Stimulated activated CD8-positive, alpha-beta memory T cell treated with anti-CD3 and anti-CD28 coated beads, Interleukin-12 subunit alpha, Interleukin-12 subunit beta, amount 100 ng/mL, for 24 hours (primary cell): ENCODE measurements at regions not wholly inside any gene's neighbourhood (a gene's known extent, or its start where the extent isn't known, plus 50 kb on each side); places are given as distances from the start of the nearest gene placed in this dataset.
"Not testable (repeated sequence)": the region's sequence is repeated elsewhere in the genome, so short reads cannot be mapped to it uniquely, and the experiment has no call there.

Experiments used
- DNase-seq: peaks from one replicate; pipeline ENCODE4 v3.0.0-alpha.2; 2020; ENCODE audit errors: extremely low read depth

- no peak for DNase-seq
Observed at GRCh38 chr21:31531967-31532366, 127.5 kb upstream of the SOD1 start.

- no peak for DNase-seq
Observed at GRCh38 chr21:31530897-31531705, 128.4 kb upstream of the SOD1 start.

GRCh38 chr21:31530364-31530763 is 129.1 kb upstream of the SOD1 start:
- DNase-seq: no peak

- no peak for DNase-seq
Observed at GRCh38 chr21:31529406-31529805, 130.1 kb upstream of the SOD1 start.

GRCh38 chr21:31526040-31526439 is 133.5 kb upstream of the SOD1 start:
- no peak for DNase-seq

GRCh38 chr21:31524140-31524539 is 135.4 kb upstream of the SOD1 start:
- no peak for DNase-seq

- no peak for DNase-seq
Observed at GRCh38 chr21:31521515-31521914, 138.0 kb upstream of the SOD1 start.

- no peak for DNase-seq
Observed at GRCh38 chr21:31520561-31521098, 138.9 kb upstream of the SOD1 start.

GRCh38 chr21:31518580-31518979 is 140.9 kb upstream of the SOD1 start:
- DNase-seq: no peak

- no peak for DNase-seq
Observed at GRCh38 chr21:31517664-31518414, 141.7 kb upstream of the SOD1 start.

GRCh38 chr21:31515253-31515652 is 144.2 kb upstream of the SOD1 start:
- no peak for DNase-seq

- no peak for DNase-seq
Observed at GRCh38 chr21:31514598-31514997, 144.9 kb upstream of the SOD1 start.

GRCh38 chr21:31513541-31513940 is 146.0 kb upstream of the SOD1 start:
- not testable (repeated sequence) for DNase-seq

- not testable (repeated sequence) for DNase-seq
Observed at GRCh38 chr21:31511999-31512398, 147.5 kb upstream of the SOD1 start.

GRCh38 chr21:31511258-31511657 is 148.2 kb upstream of the SOD1 start:
- no peak for DNase-seq

GRCh38 chr21:31509194-31510017 is 150.1 kb upstream of the SOD1 start:
- DNase-seq: peak; percentile 59

- DNase-seq: no peak
Observed at GRCh38 chr21:31505975-31506374, 153.5 kb upstream of the SOD1 start.

GRCh38 chr21:31503939-31504338 is 155.6 kb upstream of the SOD1 start:
- DNase-seq: no peak

- DNase-seq: no peak
Observed at GRCh38 chr21:31503467-31503866, 156.0 kb upstream of the SOD1 start.

GRCh38 chr21:31502537-31503143 is 156.9 kb upstream of the SOD1 start:
- DNase-seq: no peak

GRCh38 chr21:31501926-31502325 is 157.6 kb upstream of the SOD1 start:
- DNase-seq: no peak

GRCh38 chr21:31500982-31501381 is 156.9 kb upstream of the TIAM1 start:
- no peak for DNase-seq
